ENCODE measurements at regions not wholly inside any gene's neighbourhood (a gene's known extent, or its start where the extent isn't known, plus 50 kb on each side); places are given as distances from the start of the nearest gene placed in this dataset.

DNA sequence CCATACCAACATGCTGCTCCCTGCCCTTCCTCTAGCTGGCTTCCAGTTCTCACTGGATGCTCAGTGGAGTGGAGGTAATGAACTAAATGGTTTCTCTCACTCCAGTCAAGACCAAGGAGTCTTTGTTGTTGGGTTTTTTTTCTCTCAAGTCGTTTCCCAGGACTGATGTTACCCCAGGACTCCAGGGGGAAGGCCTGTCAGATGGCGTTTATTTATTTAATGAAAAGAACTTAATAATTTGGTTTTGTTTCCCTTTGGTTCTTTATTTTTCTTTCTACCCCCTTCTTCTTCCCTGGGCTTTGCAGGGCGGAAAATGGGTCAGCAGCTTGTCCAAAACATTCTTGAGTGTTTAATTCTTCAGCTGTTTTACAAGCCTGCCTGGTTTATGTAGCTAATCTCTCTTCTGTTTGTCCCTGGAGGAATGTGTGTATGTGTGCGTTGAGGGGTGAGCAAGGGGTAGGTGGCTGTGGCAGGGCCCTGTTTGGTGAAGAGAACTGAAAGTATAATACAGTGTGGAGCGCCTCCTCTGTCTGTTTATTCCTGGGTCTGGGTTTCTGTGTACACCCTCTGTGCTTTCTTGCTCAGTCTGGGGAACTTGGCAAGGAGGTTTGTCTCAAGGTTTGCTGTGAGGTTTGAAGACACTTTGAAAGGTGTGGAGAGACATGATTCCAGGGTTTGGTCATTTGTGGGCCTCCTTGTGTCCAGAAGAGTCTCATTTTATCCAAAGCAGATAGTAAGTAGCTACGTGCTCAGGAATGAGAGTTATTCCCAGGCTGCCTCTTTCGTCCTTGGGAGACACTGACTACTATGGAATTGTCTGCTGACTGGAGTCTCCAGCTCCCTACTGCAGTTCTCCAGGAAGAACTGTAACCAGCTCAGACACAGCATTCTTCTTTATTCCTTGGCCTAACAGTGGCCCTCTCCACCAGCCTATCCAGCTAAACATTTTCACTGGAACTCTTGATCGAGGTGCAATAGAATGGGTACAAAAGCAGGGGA is 175.5 kb downstream of the ADAMTS15 start:
- TF ChIP-seq GATA1 (IDR thresholded peaks at IDR 0.05; ENCODE audit: low read depth, low read length) (no peak), POLR2A (IDR thresholded peaks at IDR 0.05; ENCODE audit: low read length) (no peak)
- DNase-seq: no peak

DNA sequence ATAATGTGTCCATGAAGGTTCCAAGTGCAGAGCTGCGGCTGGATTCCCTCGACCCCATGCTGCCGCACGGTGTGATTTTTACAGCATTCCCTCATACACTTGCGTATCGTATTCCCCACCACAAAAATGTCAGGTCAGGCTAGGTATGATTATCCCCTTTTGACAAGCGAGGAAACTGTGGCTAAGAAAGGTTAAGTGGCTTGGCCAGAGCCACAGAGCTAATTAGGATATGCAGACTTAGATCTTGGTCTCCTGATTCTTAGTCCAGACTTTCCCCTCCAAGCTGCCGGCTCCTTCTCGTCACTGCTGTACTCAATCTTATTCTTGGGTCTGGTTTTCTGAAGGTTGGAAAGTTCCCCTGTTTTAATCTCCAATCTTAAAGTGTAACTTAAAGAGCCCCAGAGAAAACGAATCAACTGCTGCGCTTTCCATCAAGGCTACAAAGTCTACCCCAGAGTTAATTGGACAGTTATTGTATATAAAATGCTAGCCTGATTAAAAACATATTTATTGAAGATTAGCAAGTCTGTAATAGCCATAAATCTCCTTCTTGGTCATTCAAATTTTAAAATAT is 176.6 kb downstream of the ADAMTS15 start:
- DNase-seq: no peak
- TF ChIP-seq GATA1 (IDR thresholded peaks at IDR 0.05; ENCODE audit: low read depth, low read length): no peak
- TF ChIP-seq POLR2A (IDR thresholded peaks at IDR 0.05; ENCODE audit: low read length): no peak

GRCh38 chr11:130625578-130626306 is 177.3 kb downstream of the ADAMTS15 start:
- TF ChIP-seq POLR2A (IDR thresholded peaks at IDR 0.05; ENCODE audit: low read length): no peak
- TF ChIP-seq GATA1 (IDR thresholded peaks at IDR 0.05; ENCODE audit: low read depth, low read length): no peak
- DNase-seq: no peak

DNA sequence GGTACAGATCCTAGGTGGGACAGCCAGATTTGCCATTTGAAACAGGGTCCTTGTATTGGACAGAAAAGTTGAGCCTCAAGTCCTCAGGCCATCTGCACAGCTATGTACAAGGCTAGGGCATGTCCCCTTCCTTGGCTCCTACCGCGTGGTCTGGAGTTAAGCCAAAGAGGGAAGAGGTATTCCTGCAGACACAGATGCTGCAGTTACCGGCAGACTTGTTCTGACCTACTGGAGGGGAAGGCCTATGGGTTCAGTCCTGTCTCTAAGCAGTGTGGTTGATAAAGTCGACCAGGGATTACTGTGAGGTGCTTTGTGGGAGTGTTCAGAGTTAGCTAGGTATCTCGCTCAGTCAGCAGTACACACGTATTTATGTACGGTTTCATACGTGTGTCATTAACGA is 180.6 kb downstream of the ADAMTS15 start:
- no peak for DNase-seq
- TF ChIP-seq POLR2A (IDR thresholded peaks at IDR 0.05; ENCODE audit: low read length) (no peak), GATA1 (IDR thresholded peaks at IDR 0.05; ENCODE audit: low read depth, low read length) (no peak)

DNA sequence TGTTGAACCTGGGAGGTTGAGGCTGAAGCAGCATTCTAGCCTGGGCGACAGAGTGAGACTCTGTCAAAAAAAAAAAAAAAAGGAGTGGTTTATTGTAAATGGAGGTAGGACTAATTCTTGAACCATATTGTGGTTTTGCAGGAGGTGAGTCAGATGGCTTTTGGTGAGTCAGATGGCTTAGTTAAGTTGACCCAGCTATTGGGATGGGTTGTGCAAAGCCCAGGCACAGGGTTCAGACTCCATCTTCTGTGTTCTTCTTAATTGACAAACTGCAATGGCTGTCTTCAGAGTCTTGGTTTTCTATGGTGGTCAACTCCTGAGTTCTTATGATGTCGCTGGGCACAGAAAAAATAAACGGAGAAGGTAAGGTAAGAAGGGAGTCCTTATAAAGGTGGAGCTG is 182.7 kb downstream of the ADAMTS15 start:
- DNase-seq: no peak
- TF ChIP-seq GATA1 (IDR thresholded peaks at IDR 0.05; ENCODE audit: low read depth, low read length): no peak
- no peak for TF ChIP-seq POLR2A (IDR thresholded peaks at IDR 0.05; ENCODE audit: low read length)

DNA sequence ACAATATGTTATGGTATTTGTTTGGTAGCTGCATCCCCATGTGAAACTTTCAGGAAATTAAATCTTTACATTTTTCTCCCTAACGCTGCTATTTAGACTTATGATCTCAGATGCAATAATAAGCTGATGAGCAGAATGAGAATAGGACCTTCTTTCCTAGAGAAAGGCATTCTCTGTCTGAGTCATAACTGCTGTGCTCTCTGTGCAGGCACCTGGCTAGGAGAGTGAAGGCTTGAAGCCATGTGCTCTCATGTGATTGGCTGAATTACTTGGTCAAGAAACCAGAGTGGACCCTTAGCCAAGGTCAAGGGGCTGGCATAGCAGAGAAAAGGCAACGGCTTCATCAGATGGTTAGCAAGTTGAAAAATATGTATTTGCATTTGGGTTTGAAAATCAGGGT is 185.0 kb downstream of the ADAMTS15 start:
- no peak for TF ChIP-seq GATA1 (IDR thresholded peaks at IDR 0.05; ENCODE audit: low read depth, low read length)
- TF ChIP-seq POLR2A (IDR thresholded peaks at IDR 0.05; ENCODE audit: low read length): no peak
- no peak for DNase-seq

DNA sequence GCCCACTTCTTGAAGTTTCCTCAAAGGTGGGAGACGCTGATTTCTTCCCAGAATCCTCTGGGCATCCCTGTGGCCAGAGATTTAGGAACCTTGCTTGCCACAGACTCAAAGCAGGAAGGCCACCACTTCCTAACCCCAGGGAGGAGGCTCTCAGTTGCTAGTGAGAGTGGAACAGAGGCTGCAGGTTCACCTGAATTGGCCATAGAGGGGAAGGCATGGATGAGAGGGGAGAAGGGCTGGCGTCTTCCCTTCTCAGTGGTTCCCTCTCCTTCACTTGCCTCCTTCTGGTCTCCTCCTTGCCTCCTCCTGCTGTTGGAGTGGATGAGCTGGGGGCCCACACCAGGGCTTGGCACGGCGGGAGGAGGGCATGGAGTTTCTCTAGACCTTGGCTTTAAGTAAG is 185.7 kb downstream of the ADAMTS15 start:
- TF ChIP-seq GATA1 (IDR thresholded peaks at IDR 0.05; ENCODE audit: low read depth, low read length) (no peak), POLR2A (IDR thresholded peaks at IDR 0.05; ENCODE audit: low read length) (no peak)
- no peak for DNase-seq

GRCh38 chr11:130634961-130635473 is 186.6 kb downstream of the ADAMTS15 start:
- DNase-seq: no peak
- no peak for TF ChIP-seq GATA1 (IDR thresholded peaks at IDR 0.05; ENCODE audit: low read depth, low read length)
- TF ChIP-seq POLR2A (IDR thresholded peaks at IDR 0.05; ENCODE audit: low read length): no peak

DNA sequence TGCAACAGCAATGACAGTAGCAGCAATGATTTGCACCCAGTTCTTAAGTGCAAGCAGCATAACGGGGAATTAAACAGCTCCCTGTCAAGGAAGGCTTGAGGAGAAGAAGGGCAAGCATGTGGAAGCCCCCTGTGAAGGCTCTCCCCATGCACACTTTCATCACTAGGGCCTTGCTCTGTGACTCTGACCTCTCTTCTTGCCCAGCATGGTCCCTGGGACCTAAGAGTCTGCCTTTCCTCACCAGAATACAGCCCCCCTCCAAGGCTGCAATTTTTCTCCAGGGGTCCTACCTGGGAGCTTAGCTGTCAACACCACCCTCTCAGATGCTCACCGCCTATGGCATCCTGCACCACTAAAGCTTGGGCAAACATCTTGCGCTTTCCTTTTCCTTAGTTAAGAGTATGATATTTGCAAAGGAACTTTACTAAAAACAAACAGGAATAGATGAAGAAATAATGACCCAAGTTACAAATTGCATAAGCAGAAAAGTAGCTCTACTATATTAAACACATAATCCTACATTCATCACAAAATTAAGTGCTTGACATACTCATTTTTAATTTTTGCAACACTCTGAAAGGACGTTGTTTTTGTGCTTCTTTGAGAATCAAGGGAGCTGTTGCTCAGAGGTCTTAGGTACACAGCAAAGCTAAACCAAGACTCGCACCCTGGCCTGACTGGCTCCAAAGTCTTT is 187.6 kb downstream of the ADAMTS15 start:
- no peak for DNase-seq
- TF ChIP-seq POLR2A (IDR thresholded peaks at IDR 0.05; ENCODE audit: low read length): no peak
- TF ChIP-seq GATA1 (IDR thresholded peaks at IDR 0.05; ENCODE audit: low read depth, low read length): no peak

DNA sequence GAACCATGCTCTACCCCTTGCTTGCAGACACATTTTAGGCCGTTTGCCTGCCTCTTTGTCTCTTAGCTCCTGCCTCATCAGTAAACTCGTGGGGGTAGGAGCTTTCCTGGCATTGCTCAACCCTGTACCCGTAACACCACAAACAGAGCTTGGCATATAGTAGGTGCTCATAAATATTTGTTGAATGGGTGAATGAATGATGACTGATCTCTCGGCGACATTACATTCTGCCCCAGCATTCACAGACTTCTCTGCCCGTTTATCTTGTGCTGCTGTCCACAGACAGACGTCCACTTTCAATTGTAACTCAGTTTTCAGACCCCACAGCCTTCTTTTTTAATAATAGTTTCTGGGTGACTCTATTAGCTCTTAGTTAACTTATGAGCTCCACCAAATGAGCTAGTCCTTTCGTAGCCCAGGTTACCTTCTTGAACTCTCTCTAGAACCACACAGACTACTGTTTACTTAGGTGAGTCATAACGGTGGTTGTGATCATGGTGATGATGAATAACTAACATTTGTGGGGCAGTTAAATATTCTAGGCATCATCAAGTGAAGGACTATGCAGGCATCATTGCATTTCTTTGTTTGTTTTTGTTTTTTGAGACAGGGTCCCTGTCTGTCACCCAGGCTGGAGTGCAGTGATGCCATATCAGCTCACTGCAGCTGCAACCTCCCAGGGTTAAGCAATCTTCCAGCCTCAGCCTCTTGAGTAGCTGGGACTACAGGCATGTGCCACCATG is 188.4 kb downstream of the ADAMTS15 start:
- TF ChIP-seq POLR2A (IDR thresholded peaks at IDR 0.05; ENCODE audit: low read length) (no peak), GATA1 (IDR thresholded peaks at IDR 0.05; ENCODE audit: low read depth, low read length) (no peak)
- no peak for DNase-seq

- DNase-seq: no peak
- TF ChIP-seq POLR2A (IDR thresholded peaks at IDR 0.05; ENCODE audit: low read length): no peak
- TF ChIP-seq GATA1 (IDR thresholded peaks at IDR 0.05; ENCODE audit: low read depth, low read length): no peak
Measured at GRCh38 chr11:130637566-130637965, 189.1 kb downstream of the ADAMTS15 start.

GRCh38 chr11:130638033-130638432 is 189.6 kb downstream of the ADAMTS15 start:
- no peak for DNase-seq
- TF ChIP-seq POLR2A (IDR thresholded peaks at IDR 0.05; ENCODE audit: low read length) (no peak), GATA1 (IDR thresholded peaks at IDR 0.05; ENCODE audit: low read depth, low read length) (no peak)

GRCh38 chr11:130638624-130639023 is 190.2 kb downstream of the ADAMTS15 start:
- TF ChIP-seq POLR2A (IDR thresholded peaks at IDR 0.05; ENCODE audit: low read length): no peak
- TF ChIP-seq GATA1 (IDR thresholded peaks at IDR 0.05; ENCODE audit: low read depth, low read length): no peak

More at GRCh38 chr11:130638624-130639023, 190.2 kb downstream of the ADAMTS15 start:
- no peak for DNase-seq
